ENCODE measurements at regions not wholly inside any gene's neighbourhood (a gene's known extent, or its start where the extent isn't known, plus 50 kb on each side); places are given as distances from the start of the nearest gene placed in this dataset.

- Mint-ChIP-seq H3K27me3 (peaks cover 4% of the 10 kb centered on the region), H3K4me1 (no peaks in the 10 kb centered on the region), H3K27ac (no peak overlapping the region), H3K4me3 (no peak overlapping the region), H3K9me3 (ENCODE audit: insufficient read depth) (no peaks in the 10 kb centered on the region)
- H3K79me2 ChIP-seq (ENCODE audit: control insufficient read depth, insufficient read depth, low read length), result no peaks in the 10 kb centered on the region
- H4K20me1 ChIP-seq (ENCODE audit: control insufficient read depth, insufficient read depth, low read length, poor library complexity, severe bottlenecking), result no peaks in the 10 kb centered on the region
- ATAC-seq (ENCODE audit: low read depth) (no peak), DNase-seq (no peak)
- H3K9me3 ChIP-seq (ENCODE audit: control extremely low read depth in 1 of 3, control insufficient read depth in 2 of 3, insufficient read depth in 1 of 3, low read length in 2 of 3), result peaks cover 0 to 9% (median 0%) of the 10 kb centered on the region in 3 donors
- peaks cover 0 to 4% (median 0%) of the 10 kb centered on the region in 4 experiments for H3K27me3 ChIP-seq (replicated peaks in 1 of 4; ENCODE audit: control extremely low read depth in 1 of 4, control insufficient read depth in 3 of 4, insufficient read depth in 4 of 4, low read length in 3 of 4)
- H3K4me3 ChIP-seq (ENCODE audit: control extremely low read depth in 1 of 5, extremely low read depth in 1 of 5, insufficient read depth in 1 of 5, low read depth in 2 of 5, low read length in 4 of 5), result no peak overlapping the region
- intact Hi-C loops (cut with micrococcal nuclease), result no loop called here
- H3K4me1 ChIP-seq (ENCODE audit: control insufficient read depth in 2 of 2, insufficient read depth in 2 of 2, low read length in 2 of 2), result no peaks in the 10 kb centered on the region
- no peaks in the 10 kb centered on the region for H3K36me3 ChIP-seq (replicated peaks in 1 of 2; ENCODE audit: control extremely low read depth in 1 of 2, control insufficient read depth in 1 of 2, extremely low read depth in 1 of 2, insufficient read depth in 2 of 2, low read length in 1 of 2)
- H3K4me2 ChIP-seq (replicated peaks; ENCODE audit: low read depth, low read length, poor library complexity, severe bottlenecking), result no peak overlapping the region
- TF ChIP-seq EZH2 (IDR thresholded peaks at IDR 0.05; ENCODE audit: borderline replicate concordance, insufficient read depth, low read depth, low read length, poor library complexity, severe bottlenecking), result no peak
- TF ChIP-seq CTCF (IDR thresholded peaks at IDR 0.05), result no peak
- ChIA-PET POLR2A (no interaction called here), CTCF (no interaction called here)
- no peak overlapping the region for H3K27ac ChIP-seq (ENCODE audit: low read length in 2 of 2)
- H3K9ac ChIP-seq (ENCODE audit: low read length), result no peak overlapping the region
- WGBS (ENCODE audit: insufficient coverage), result 100% methylated on average over 1 of the region's 4 CpGs
- H2AFZ ChIP-seq (ENCODE audit: insufficient read depth, low read depth, low read length, poor library complexity, severe bottlenecking), result no peak overlapping the region
Observed at GRCh38 chr5:68911840-68912690, 181.7 kb upstream of the SLC30A5 start.

DNA sequence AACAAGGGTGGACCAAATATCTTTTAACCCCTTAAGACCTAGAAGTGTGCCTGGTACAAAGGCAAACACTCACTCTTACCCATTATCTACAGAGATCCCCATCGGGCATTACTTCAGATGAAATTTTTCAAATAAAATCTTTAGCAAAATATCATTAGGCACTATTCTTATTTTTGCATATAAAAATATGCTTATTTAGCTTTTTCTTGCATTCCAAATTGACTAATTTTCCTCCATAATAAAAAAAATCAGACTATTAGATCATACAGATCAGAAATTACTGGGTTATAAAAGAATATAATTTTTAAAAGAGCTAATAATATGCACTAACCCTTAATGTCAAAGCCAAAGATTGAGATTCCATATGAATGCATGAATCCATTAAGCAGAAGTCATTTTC lies 178.7 kb upstream of the SLC30A5 start:
- Histone ChIP-seq H3K27ac (ENCODE audit: low read length in 2 of 2) (no peak overlapping the region), H2AFZ (ENCODE audit: insufficient read depth, low read depth, low read length, poor library complexity, severe bottlenecking) (no peak overlapping the region), H3K9ac (ENCODE audit: low read length) (no peak overlapping the region), H3K4me3 (ENCODE audit: control extremely low read depth in 1 of 5, extremely low read depth in 1 of 5, insufficient read depth in 1 of 5, low read depth in 2 of 5, low read length in 4 of 5) (no peak overlapping the region), H3K79me2 (ENCODE audit: control insufficient read depth, insufficient read depth, low read length) (no peaks in the 10 kb centered on the region), H3K36me3 (replicated peaks in 1 of 2; ENCODE audit: control extremely low read depth in 1 of 2, control insufficient read depth in 1 of 2, extremely low read depth in 1 of 2, insufficient read depth in 2 of 2, low read length in 1 of 2) (no peaks in the 10 kb centered on the region), H3K9me3 (ENCODE audit: control extremely low read depth in 1 of 3, control insufficient read depth in 2 of 3, insufficient read depth in 1 of 3, low read length in 2 of 3) (peaks cover 0 to 15% (median 2%) of the 10 kb centered on the region in 3 donors), H3K4me1 (ENCODE audit: control insufficient read depth in 2 of 2, insufficient read depth in 2 of 2, low read length in 2 of 2) (no peaks in the 10 kb centered on the region), H3K27me3 (replicated peaks in 1 of 4; ENCODE audit: control extremely low read depth in 1 of 4, control insufficient read depth in 3 of 4, insufficient read depth in 4 of 4, low read length in 3 of 4) (peaks cover 0 to 4% (median 0%) of the 10 kb centered on the region in 4 experiments), H3K4me2 (replicated peaks; ENCODE audit: low read depth, low read length, poor library complexity, severe bottlenecking) (no peak overlapping the region), H4K20me1 (ENCODE audit: control insufficient read depth, insufficient read depth, low read length, poor library complexity, severe bottlenecking) (no peaks in the 10 kb centered on the region)
- peaks cover 7% of the 10 kb centered on the region for H3K9me3 Mint-ChIP-seq (ENCODE audit: insufficient read depth)
- DNase-seq, result no peak
- no peaks in the 10 kb centered on the region for H3K4me1 Mint-ChIP-seq
- H3K27ac Mint-ChIP-seq, result no peak overlapping the region
- intact Hi-C loops (cut with micrococcal nuclease), result no loop called here
- no peak for TF ChIP-seq CTCF (IDR thresholded peaks at IDR 0.05)
- no peak for TF ChIP-seq EZH2 (IDR thresholded peaks at IDR 0.05; ENCODE audit: borderline replicate concordance, insufficient read depth, low read depth, low read length, poor library complexity, severe bottlenecking)
- ChIA-PET CTCF (no interaction called here), POLR2A (no interaction called here)
- H3K4me3 Mint-ChIP-seq, result no peak overlapping the region
- WGBS (ENCODE audit: insufficient coverage), result no CpG with 5 or more reads among the region's 1 CpG
- H3K27me3 Mint-ChIP-seq, result peaks cover 4% of the 10 kb centered on the region
- no peak for ATAC-seq (ENCODE audit: low read depth)
